T47D (cell line): ENCODE measurements at regions not wholly inside any gene's neighbourhood (a gene's known extent, or its start where the extent isn't known, plus 50 kb on each side); places are given as distances from the start of the nearest gene placed in this dataset.

ENCODE experiments used
- DNase-seq, 2 experiments: peaks; one replicate each; pipeline versions ENCODE4 v3.0.0 to v3.0.0-alpha.2; 2011 to 2012; ENCODE audit warnings: low read depth in 1 of 2, low spot score in 1 of 2
- JUND ChIP-seq: IDR thresholded peaks from 2 replicates; pipeline ENCODE4 v1.6.1; 2012; ENCODE audit warnings: low read depth
- in situ Hi-C: cut with HindIII; loops from 2 replicates; pipeline ENCODE4 v1.10.0; 2016; ENCODE audit warnings: low sequenced_read_pairs, low pct_unique_long_range_greater_than_20kb

- no peak for TF ChIP-seq JUND
- in situ Hi-C loops, result no loop called here
Observed at GRCh38 chr4:89588421-89588820, 248.5 kb downstream of the SNCA start.

GRCh38 chr4:89587364-89587763 lies 249.6 kb downstream of the SNCA start:
- no peak for DNase-seq
- TF ChIP-seq JUND, result no peak
- in situ Hi-C loops, result no loop called here

More at GRCh38 chr4:89588421-89588820, 248.5 kb downstream of the SNCA start:
- DNase-seq, result no peak

DNA sequence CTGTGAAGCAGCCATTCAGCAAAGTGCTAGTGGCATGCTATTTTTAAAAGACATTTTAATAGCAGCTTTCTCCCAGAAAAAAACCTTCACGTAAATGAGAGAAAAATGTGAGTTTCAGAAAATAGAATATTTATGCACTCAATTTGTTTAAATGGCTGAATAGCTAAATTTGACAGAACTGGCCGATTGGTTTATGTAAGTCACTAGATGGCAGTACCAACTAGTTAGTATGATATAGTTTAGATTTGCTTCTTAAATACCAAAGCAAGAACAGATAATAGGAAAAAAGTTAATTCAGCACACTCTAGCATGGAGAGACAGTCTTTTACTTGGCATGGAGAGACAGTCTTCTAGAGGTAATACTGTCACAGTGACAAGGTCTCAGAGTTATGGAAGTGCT lies 250.1 kb downstream of the SNCA start:
- in situ Hi-C loops, result no loop called here
- TF ChIP-seq JUND, result no peak
- DNase-seq, result no peak

GRCh38 chr4:89586318-89586717 lies 250.6 kb downstream of the SNCA start:
- no peak for DNase-seq
- in situ Hi-C loops, result no loop called here
- TF ChIP-seq JUND, result no peak

DNA sequence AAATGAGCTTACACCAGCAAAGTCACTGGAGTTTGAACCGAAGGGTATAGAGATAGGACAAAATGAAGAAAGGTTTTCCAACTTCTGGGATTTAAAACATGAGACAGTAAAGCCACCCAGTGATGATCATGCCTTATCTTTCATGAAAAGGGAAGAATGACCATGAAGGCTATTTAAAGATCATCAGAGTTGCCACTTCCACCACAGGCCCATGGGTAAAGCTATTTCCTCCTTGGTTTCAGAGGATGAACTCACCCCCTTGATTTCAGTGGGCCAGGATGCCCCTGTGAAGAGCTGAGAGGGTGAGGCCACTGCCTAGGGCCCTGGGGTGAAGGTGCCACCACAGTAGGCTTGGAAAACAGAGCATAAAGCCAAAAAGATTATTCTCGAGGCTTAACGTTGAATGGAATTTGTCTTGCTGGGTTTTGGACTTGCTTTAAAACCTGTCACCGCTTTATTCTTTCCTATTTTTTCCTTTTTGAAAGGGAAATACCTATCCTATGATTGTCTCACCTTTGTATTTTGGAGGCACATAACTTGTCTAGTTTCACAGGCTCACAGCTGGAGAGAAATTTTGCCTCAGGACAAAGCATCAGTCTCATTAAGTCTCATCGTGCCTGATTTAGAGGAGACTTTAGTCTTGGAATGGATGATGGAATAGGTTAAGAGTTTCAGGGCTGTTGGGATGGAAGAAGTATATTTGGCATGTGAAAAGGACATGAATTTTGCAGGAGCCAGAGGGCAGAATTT lies 254.0 kb downstream of the SNCA start:
- no peak for DNase-seq
- in situ Hi-C loops, result no loop called here
- no peak for TF ChIP-seq JUND

- DNase-seq, result no peak
- no peak for TF ChIP-seq JUND
- in situ Hi-C loops, result no loop called here
Observed at GRCh38 chr4:89579771-89580170, 257.2 kb downstream of the SNCA start.

DNA sequence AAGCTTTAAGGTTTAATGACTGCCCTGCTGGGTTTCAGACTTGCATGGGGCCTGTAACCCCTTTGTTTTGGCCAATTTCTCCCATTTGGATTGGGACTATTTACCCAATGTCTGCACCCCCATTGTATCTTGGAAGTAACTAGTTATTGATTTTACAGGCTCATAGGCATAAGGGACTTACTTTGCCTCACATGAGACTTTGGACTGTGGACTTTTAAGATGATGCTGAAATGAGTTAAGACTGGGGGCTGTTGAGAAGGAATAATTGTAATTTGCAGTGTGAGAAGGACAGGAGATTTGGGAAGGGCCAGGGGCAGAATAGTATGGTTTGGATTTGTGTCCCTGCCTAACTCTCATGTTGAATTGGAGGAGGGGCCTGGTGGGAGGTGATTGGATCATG lies 260.7 kb downstream of the SNCA start:
- TF ChIP-seq JUND, result no peak
- in situ Hi-C loops, result no loop called here
- no peak for DNase-seq

DNA sequence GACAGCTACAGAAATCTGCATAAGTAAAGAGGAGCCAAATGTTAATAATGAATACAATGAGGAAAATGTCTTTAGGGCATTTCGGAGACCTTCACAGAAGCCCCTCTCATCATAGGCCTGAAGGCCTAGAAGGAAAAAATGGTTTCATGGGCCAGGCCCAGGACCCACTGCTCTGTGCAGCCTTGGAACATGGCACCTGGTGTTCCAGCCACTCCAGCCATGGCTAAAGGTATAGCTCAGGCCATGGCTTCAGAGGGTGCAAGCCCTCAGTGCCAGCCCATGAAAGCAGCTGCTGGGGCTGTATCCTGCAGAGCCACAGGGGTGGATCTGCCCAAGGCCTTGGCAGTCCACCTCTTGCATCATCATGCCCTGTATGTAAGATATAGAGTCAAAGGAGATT lies 261.1 kb downstream of the SNCA start:
- in situ Hi-C loops, result no loop called here
- no peak for DNase-seq
- TF ChIP-seq JUND, result no peak

DNA sequence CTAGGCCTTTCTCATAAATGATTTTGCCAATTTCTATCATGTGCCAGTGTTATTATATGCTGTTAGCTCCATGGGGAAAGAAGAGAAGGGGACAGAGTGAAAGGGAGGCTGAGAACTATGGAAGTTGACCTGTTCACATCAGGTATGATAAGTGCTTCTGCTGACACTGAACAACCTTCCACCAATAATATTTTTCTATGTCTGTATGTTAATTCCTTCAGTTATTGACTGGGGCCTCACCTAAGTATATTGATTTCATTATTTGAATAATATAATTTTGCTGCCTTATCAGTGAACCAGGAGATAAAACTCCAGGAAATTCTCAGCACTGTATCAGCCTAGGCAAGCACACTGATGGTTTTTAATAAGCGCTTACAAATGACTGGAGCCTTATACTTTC lies 262.8 kb downstream of the SNCA start:
- in situ Hi-C loops, result no loop called here
- TF ChIP-seq JUND, result no peak
- DNase-seq, result no peak

GRCh38 chr4:89573656-89574055 lies 263.3 kb downstream of the SNCA start:
- in situ Hi-C loops, result no loop called here
- DNase-seq, result no peak
- TF ChIP-seq JUND, result no peak

- no peak for TF ChIP-seq JUND
- peak in 1 of 2 experiments; percentile 12 for DNase-seq
- in situ Hi-C loops, result no loop called here
Observed at GRCh38 chr4:89572224-89572858, 264.6 kb downstream of the SNCA start.

DNA sequence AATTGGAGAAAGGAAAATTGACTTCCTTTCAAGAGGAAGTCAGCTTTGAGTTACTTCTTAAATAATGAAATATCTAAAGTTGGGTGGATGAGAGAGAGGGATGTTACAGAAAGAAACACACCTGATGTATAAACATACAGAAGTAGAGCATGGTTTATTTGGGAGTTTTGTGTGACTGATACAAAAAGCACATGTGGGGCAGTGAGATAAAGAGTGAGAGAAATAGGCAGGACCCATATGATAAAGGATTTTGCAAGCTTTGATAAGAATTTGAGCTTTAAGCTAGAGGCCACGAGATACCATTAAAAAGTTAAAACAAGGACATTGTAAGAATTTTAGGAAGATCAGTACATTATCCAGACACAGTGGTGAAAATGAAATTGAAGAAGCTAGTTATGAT lies 263.3 kb upstream of the GPRIN3 start:
- DNase-seq, result no peak
- no peak for TF ChIP-seq JUND
- in situ Hi-C loops, result no loop called here

DNA sequence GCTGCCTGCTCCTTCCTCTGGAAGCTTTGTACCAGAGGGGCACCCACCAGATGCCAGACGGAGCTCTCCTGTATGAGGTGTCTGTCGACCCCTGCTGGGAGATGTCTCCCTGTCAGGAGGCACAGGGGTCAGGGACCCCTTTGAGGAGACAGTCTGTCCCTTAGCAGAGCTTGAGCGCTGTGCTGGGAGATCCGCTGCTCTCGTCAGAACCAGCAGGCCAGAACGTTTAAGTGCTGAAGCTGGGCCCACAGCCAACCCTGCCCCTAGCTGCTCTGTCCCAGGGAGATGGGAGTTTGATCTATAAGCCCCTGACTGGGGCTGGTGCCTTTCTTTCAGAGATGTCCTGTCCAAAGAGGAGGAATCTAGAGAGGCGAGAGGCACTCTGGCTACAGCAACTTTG lies 260.3 kb upstream of the GPRIN3 start:
- in situ Hi-C loops, result no loop called here
- no peak for TF ChIP-seq JUND
- DNase-seq, result no peak
